Karpas-422 (cell line): ENCODE measurements at regions not wholly inside any gene's neighbourhood (a gene's known extent, or its start where the extent isn't known, plus 50 kb on each side); places are given as distances from the start of the nearest gene placed in this dataset.

ENCODE experiments used
- DNase-seq: peaks from one replicate; pipeline ENCODE4 v3.0.0-alpha.2; 2015
- H2AFZ ChIP-seq: fragments of 200-600 bp; sonication (generic); 2 replicates; pipeline ENCODE4 v1.6.1; 2014; ENCODE audit warnings: antibody characterized with exemption, low read length, mixed read lengths
- H3K27ac ChIP-seq: fragments of 200-600 bp; sonication (generic); 2 replicates; pipeline ENCODE4 v1.5.1; 2014; ENCODE audit warnings: mild to moderate bottlenecking, low read length, moderate library complexity
- H3K27me3 ChIP-seq: fragments of 200-600 bp; sonication (generic); 2 replicates; pipeline ENCODE4 v1.6.1; 2014; ENCODE audit warnings: low read length, mixed read lengths
- H3K36me3 ChIP-seq: fragments of 200-600 bp; sonication (generic); 2 replicates; pipeline ENCODE4 v1.6.1; 2014; ENCODE audit warnings: low read length, mixed read lengths; ENCODE audit not compliant: insufficient read depth
- H3K4me1 ChIP-seq: fragments of 200-600 bp; sonication (generic); 2 replicates; pipeline ENCODE4 v1.6.1; 2014; ENCODE audit warnings: mild to moderate bottlenecking, low read length, mixed read lengths
- H3K4me2 ChIP-seq: fragments of 200-600 bp; sonication (generic); 2 replicates; pipeline ENCODE4 v1.6.1; 2014; ENCODE audit warnings: low read length, low read depth, mild to moderate bottlenecking; ENCODE audit not compliant: poor library complexity, severe bottlenecking
- H3K4me3 ChIP-seq: fragments of 200-600 bp; sonication (generic); 2 replicates; pipeline ENCODE4 v1.5.1; 2014; ENCODE audit warnings: mild to moderate bottlenecking, antibody characterized with exemption, low read length, mixed read lengths
- H3K79me2 ChIP-seq: fragments of 200-600 bp; sonication (generic); 2 replicates; pipeline ENCODE4 v1.6.1; 2014; ENCODE audit warnings: mild to moderate bottlenecking, low read length, mixed read lengths
- H3K9ac ChIP-seq: fragments of 200-600 bp; sonication (generic); 2 replicates; pipeline ENCODE4 v1.6.0; 2014; ENCODE audit warnings: low read length
- H3K9me2 ChIP-seq: fragments of 200-600 bp; sonication (generic), shearing (Covaris generic); replicated peaks from 2 replicates; pipeline ENCODE4 v1.6.0; 2014; ENCODE audit warnings: mild to moderate bottlenecking, low read length, moderate library complexity; ENCODE audit not compliant: insufficient read depth
- H3K9me3 ChIP-seq: fragments of 300-700, 200-600 bp; sonication (generic); 2 replicates; pipeline ENCODE4 v1.6.1; 2014; ENCODE audit warnings: low read length, mixed read lengths
- H4K20me1 ChIP-seq: fragments of 200-600 bp; sonication (generic); 2 replicates; pipeline ENCODE4 v1.6.1; 2014; ENCODE audit warnings: mild to moderate bottlenecking, antibody characterized with exemption, low read length, low read depth; ENCODE audit not compliant: insufficient read depth

DNA sequence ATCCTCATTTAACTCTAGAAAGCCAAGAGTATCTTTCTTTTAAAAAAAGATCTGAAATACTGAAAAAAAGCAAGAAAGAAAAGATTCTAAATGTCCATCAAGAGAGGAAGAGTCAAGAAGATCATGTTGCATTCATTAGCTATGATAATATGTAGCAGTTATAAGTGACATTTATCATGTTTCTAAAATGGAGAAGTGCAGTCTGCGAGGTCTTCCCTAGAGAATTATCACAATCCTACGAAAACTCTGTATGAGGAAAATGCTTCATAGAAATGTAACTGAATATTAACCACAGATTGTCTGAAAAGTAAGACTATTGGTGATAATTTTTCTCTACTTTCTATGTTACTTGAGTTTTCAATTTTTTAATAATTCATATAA is 77.4 kb upstream of the USP47 start:
- no peaks in the 10 kb centered on the region for H3K27me3 ChIP-seq
- H3K4me1 ChIP-seq: peaks cover 8% of the 10 kb centered on the region
- H2AFZ ChIP-seq: no peak overlapping the region
- H4K20me1 ChIP-seq: no peaks in the 10 kb centered on the region
- no peak overlapping the region for H3K4me3 ChIP-seq
- H3K79me2 ChIP-seq: no peaks in the 10 kb centered on the region
- H3K36me3 ChIP-seq: no peaks in the 10 kb centered on the region
- no peak overlapping the region for H3K27ac ChIP-seq
- H3K9me3 ChIP-seq: no peaks in the 10 kb centered on the region
- H3K9me2 ChIP-seq: no peaks in the 10 kb centered on the region
- DNase-seq: peak; percentile 54
- no peak overlapping the region for H3K9ac ChIP-seq
- no peak overlapping the region for H3K4me2 ChIP-seq

- no peak overlapping the region for H3K27ac ChIP-seq
- H3K79me2 ChIP-seq: no peaks in the 10 kb centered on the region
- H3K4me1 ChIP-seq: peaks cover 8% of the 10 kb centered on the region
- H2AFZ ChIP-seq: no peak overlapping the region
- no peaks in the 10 kb centered on the region for H3K36me3 ChIP-seq
- H3K9me2 ChIP-seq: no peaks in the 10 kb centered on the region
- no peaks in the 10 kb centered on the region for H3K27me3 ChIP-seq
- no peaks in the 10 kb centered on the region for H3K9me3 ChIP-seq
- no peak overlapping the region for H3K4me2 ChIP-seq
- DNase-seq: no peak
- no peaks in the 10 kb centered on the region for H4K20me1 ChIP-seq
- no peak overlapping the region for H3K4me3 ChIP-seq
- no peak overlapping the region for H3K9ac ChIP-seq
Measured at GRCh38 chr11:11763796-11764422, 77.9 kb upstream of the USP47 start.

- no peak overlapping the region for H3K4me2 ChIP-seq
- no peak overlapping the region for H3K27ac ChIP-seq
- H2AFZ ChIP-seq: no peak overlapping the region
- no peaks in the 10 kb centered on the region for H4K20me1 ChIP-seq
- no peaks in the 10 kb centered on the region for H3K79me2 ChIP-seq
- H3K36me3 ChIP-seq: no peaks in the 10 kb centered on the region
- H3K27me3 ChIP-seq: no peaks in the 10 kb centered on the region
- H3K9ac ChIP-seq: no peak overlapping the region
- H3K9me3 ChIP-seq: no peaks in the 10 kb centered on the region
- DNase-seq: no peak
- peaks cover 8% of the 10 kb centered on the region for H3K4me1 ChIP-seq
- H3K4me3 ChIP-seq: no peak overlapping the region
- no peaks in the 10 kb centered on the region for H3K9me2 ChIP-seq
Measured at GRCh38 chr11:11760838-11761237, 80.9 kb upstream of the USP47 start.

DNA sequence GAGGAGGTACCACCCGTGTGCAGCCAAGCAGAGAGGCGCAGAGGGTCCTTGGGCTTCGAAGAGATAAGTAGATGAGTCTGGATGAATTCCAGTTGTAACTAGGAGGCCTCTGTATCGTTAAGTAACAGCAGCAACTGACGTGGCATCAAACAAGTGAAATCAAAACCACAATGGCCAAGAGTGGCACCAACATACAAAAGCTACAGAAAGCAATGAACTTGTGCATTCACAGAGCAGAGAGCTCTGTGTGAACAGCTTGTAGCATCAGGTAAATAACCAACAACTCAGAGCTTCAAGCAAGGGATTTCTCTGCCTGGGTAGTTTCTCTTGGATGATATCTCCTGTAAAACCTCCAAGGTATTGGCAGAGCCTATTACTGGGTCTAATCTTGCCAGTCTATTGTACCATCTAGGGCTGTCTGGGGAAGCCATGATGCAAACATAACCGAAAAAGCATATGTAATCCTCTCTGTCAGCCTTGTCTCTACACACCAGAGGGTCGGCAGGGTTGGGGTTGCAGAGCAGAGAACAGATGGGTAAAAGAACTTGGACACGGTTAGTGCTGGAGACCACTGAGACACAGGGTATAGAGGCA is 83.1 kb upstream of the USP47 start:
- Histone ChIP-seq H3K36me3 (no peaks in the 10 kb centered on the region), H3K9ac (no peak overlapping the region), H3K27ac (no peak overlapping the region), H3K79me2 (no peaks in the 10 kb centered on the region), H3K4me1 (no peaks in the 10 kb centered on the region), H3K9me3 (no peaks in the 10 kb centered on the region), H3K27me3 (no peaks in the 10 kb centered on the region), H3K4me2 (no peak overlapping the region), H3K9me2 (no peaks in the 10 kb centered on the region), H2AFZ (no peak overlapping the region), H4K20me1 (no peaks in the 10 kb centered on the region), H3K4me3 (no peak overlapping the region)
- DNase-seq: no peak

GRCh38 chr11:11757909-11758308 is 83.9 kb upstream of the USP47 start:
- Histone ChIP-seq H3K27me3 (no peaks in the 10 kb centered on the region), H4K20me1 (no peaks in the 10 kb centered on the region), H3K4me3 (no peak overlapping the region), H2AFZ (no peak overlapping the region), H3K4me2 (no peak overlapping the region), H3K9me2 (no peaks in the 10 kb centered on the region), H3K79me2 (no peaks in the 10 kb centered on the region), H3K27ac (no peak overlapping the region), H3K9ac (no peak overlapping the region), H3K9me3 (no peaks in the 10 kb centered on the region), H3K4me1 (no peaks in the 10 kb centered on the region), H3K36me3 (no peaks in the 10 kb centered on the region)
- DNase-seq: no peak

DNA sequence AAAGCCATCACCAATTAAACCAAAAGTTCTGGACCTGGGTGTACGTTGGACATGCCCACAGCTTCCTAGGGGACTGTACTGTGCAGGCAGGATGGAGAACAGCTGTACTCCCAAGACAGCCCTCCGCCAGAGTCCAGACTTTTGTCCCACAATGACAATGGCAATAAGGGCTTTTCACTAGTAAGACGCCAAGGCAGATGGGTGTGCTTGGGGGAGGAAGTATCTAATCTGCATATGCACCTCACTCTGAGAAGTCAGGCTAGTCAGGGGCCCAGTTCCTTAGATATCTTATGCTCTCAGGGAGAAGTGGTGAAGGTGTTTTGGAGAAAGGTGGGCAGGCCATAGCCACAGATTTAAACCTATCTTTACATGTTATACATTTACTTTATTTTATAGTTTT is 85.1 kb upstream of the USP47 start:
- H3K27ac ChIP-seq: no peak overlapping the region
- H3K9ac ChIP-seq: no peak overlapping the region
- no peak overlapping the region for H3K4me2 ChIP-seq
- no peaks in the 10 kb centered on the region for H3K79me2 ChIP-seq
- H3K4me3 ChIP-seq: no peak overlapping the region
- H3K9me3 ChIP-seq: no peaks in the 10 kb centered on the region
- H4K20me1 ChIP-seq: no peaks in the 10 kb centered on the region
- no peaks in the 10 kb centered on the region for H3K36me3 ChIP-seq
- H2AFZ ChIP-seq: no peak overlapping the region
- H3K9me2 ChIP-seq: no peaks in the 10 kb centered on the region
- no peaks in the 10 kb centered on the region for H3K27me3 ChIP-seq
- DNase-seq: no peak
- no peaks in the 10 kb centered on the region for H3K4me1 ChIP-seq

GRCh38 chr11:11755871-11756270 is 85.9 kb upstream of the USP47 start:
- Histone ChIP-seq H3K27me3 (no peaks in the 10 kb centered on the region), H3K9ac (no peak overlapping the region), H3K9me3 (no peaks in the 10 kb centered on the region), H3K79me2 (no peaks in the 10 kb centered on the region), H3K4me1 (no peaks in the 10 kb centered on the region), H3K4me2 (no peak overlapping the region), H3K4me3 (no peak overlapping the region), H4K20me1 (no peaks in the 10 kb centered on the region), H3K36me3 (no peaks in the 10 kb centered on the region), H3K9me2 (no peaks in the 10 kb centered on the region), H2AFZ (no peak overlapping the region), H3K27ac (no peak overlapping the region)
- no peak for DNase-seq

DNA sequence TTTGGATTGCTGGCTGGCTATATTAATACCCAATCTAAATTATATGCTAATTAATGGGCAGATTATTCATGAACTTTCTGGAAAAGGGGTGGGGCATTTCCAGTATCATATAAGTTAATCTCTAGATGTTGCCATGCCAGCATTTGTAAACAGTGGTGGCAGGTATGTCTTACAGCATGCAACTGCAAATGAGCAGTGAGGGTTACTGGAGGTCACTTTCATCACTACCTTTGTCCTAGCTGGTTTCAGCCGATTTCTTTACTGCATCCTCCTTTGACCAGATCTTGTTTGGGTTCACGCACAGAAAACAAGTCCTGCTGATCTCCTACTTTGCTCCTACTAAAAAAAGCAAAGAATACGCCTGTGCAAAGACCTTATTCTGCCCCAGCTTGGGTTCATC is 89.1 kb upstream of the USP47 start:
- no peak overlapping the region for H3K9ac ChIP-seq
- no peaks in the 10 kb centered on the region for H3K36me3 ChIP-seq
- no peaks in the 10 kb centered on the region for H3K27me3 ChIP-seq
- no peaks in the 10 kb centered on the region for H3K79me2 ChIP-seq
- H3K4me2 ChIP-seq: no peak overlapping the region
- no peak overlapping the region for H3K4me3 ChIP-seq
- H3K9me3 ChIP-seq: no peaks in the 10 kb centered on the region
- no peaks in the 10 kb centered on the region for H3K4me1 ChIP-seq
- no peak overlapping the region for H2AFZ ChIP-seq
- H3K9me2 ChIP-seq: no peaks in the 10 kb centered on the region
- no peak overlapping the region for H3K27ac ChIP-seq
- no peaks in the 10 kb centered on the region for H4K20me1 ChIP-seq
- DNase-seq: no peak
